Erythroblast (primary cell): ENCODE measurements at regions not wholly inside any gene's neighbourhood (a gene's known extent, or its start where the extent isn't known, plus 50 kb on each side); places are given as distances from the start of the nearest gene placed in this dataset.

Source experiments
- DNase-seq, 2 experiments: peaks; one replicate each; lab custom pipeline; 2025; lab: John Stamatoyannopoulos, UW
- GATA1 ChIP-seq: IDR thresholded peaks from 2 replicates; pipeline ENCODE4 v1.6.1; 2011; ENCODE audit warnings: low read depth, mild to moderate bottlenecking, control low read depth, low read length, moderate library complexity
- POLR2A ChIP-seq: IDR thresholded peaks from 2 replicates; pipeline ENCODE4 v1.6.1; 2011; ENCODE audit warnings: mild to moderate bottlenecking, low read length

GRCh38 chr1:58903514-58904298 is 119.9 kb upstream of the JUN start:
- DNase-seq = peak; percentile 88 to 91
- TF ChIP-seq GATA1 = no peak
- TF ChIP-seq POLR2A = peak; percentile 72

GRCh38 chr1:58904299-58905125 is 120.7 kb upstream of the JUN start:
- TF ChIP-seq POLR2A = no peak
- DNase-seq = peak in 1 of 2 experiments; percentile 8

GRCh38 chr1:58905126-58905490 is 121.3 kb upstream of the JUN start:
- TF ChIP-seq GATA1 (no peak), POLR2A (no peak)
- DNase-seq = peak; percentile 22

- DNase-seq = peak; percentile 13 to 22
- TF ChIP-seq POLR2A (no peak), GATA1 (no peak)
Measured at GRCh38 chr1:58905628-58906221, 121.9 kb upstream of the JUN start.

- no peak for TF ChIP-seq POLR2A
- no peak for TF ChIP-seq GATA1
Measured at GRCh38 chr1:58907398-58907797, 123.6 kb upstream of the JUN start.

GRCh38 chr1:58908561-58909560 is 125.0 kb upstream of the JUN start:
- no peak for DNase-seq
- TF ChIP-seq POLR2A (no peak), GATA1 (no peak)

More at GRCh38 chr1:58907398-58907797, 123.6 kb upstream of the JUN start:
- DNase-seq = no peak

GRCh38 chr1:58909914-58910681 is 126.3 kb upstream of the JUN start:
- TF ChIP-seq GATA1 (no peak), POLR2A (no peak)
- DNase-seq = no peak

- DNase-seq = no peak
- no peak for TF ChIP-seq POLR2A
- TF ChIP-seq GATA1 = no peak
Measured at GRCh38 chr1:58911841-58912499, 128.1 kb upstream of the JUN start.

GRCh38 chr1:58914925-58915324 is 131.1 kb upstream of the JUN start:
- no peak for DNase-seq
- TF ChIP-seq POLR2A = no peak
- TF ChIP-seq GATA1 = no peak

- TF ChIP-seq GATA1 (no peak), POLR2A (no peak)
Measured at GRCh38 chr1:58917436-58917835, 133.6 kb upstream of the JUN start.

GRCh38 chr1:58919226-58919958 is 135.5 kb upstream of the JUN start:
- DNase-seq = no peak
- TF ChIP-seq GATA1 = no peak
- no peak for TF ChIP-seq POLR2A

More at GRCh38 chr1:58917436-58917835, 133.6 kb upstream of the JUN start:
- no peak for DNase-seq

GRCh38 chr1:58919959-58920321 is 136.1 kb upstream of the JUN start:
- TF ChIP-seq POLR2A (no peak), GATA1 (no peak)
- no peak for DNase-seq
